HG03378 (cell line): ENCODE measurements at regions not wholly inside any gene's neighbourhood (a gene's known extent, or its start where the extent isn't known, plus 50 kb on each side); places are given as distances from the start of the nearest gene placed in this dataset.

Experiments used
- ATAC-seq: cut with Tn5 transposase; IDR thresholded peaks from one replicate; pipeline ENCODE4 v1.9.1; 2021; ENCODE audit warnings: mild to moderate bottlenecking, moderate library complexity; ENCODE audit not compliant: unreplicated experiment

- no peak for ATAC-seq
Observed at GRCh38 chr4:136465691-136466090, 1066.6 kb downstream of the PCDH18 start.

GRCh38 chr4:136463941-136464340 lies 1068.4 kb downstream of the PCDH18 start:
- ATAC-seq = no peak

GRCh38 chr4:136461533-136461932 lies 1070.8 kb downstream of the PCDH18 start:
- ATAC-seq = no peak

GRCh38 chr4:136458326-136458725 lies 1074.0 kb downstream of the PCDH18 start:
- no peak for ATAC-seq

- ATAC-seq = no peak
Observed at GRCh38 chr4:136457577-136457976, 1074.7 kb downstream of the PCDH18 start.

GRCh38 chr4:136457004-136457403 lies 1075.3 kb downstream of the PCDH18 start:
- no peak for ATAC-seq

GRCh38 chr4:136443006-136443405 lies 1089.3 kb downstream of the PCDH18 start:
- no peak for ATAC-seq

GRCh38 chr4:136442447-136442846 lies 1089.8 kb downstream of the PCDH18 start:
- no peak for ATAC-seq

- ATAC-seq = no peak
Observed at GRCh38 chr4:136441629-136442282, 1090.5 kb downstream of the PCDH18 start.

GRCh38 chr4:136438645-136439044 lies 1093.6 kb downstream of the PCDH18 start:
- no peak for ATAC-seq

GRCh38 chr4:136424052-136424451 lies 1108.2 kb downstream of the PCDH18 start:
- ATAC-seq = no peak

- ATAC-seq = no peak
Observed at GRCh38 chr4:136414981-136415380, 1117.3 kb downstream of the PCDH18 start.

- ATAC-seq = no peak
Observed at GRCh38 chr4:136412708-136413107, 1119.6 kb downstream of the PCDH18 start.

GRCh38 chr4:136400829-136401228 lies 1131.5 kb downstream of the PCDH18 start:
- no peak for ATAC-seq

GRCh38 chr4:136395212-136395722 lies 1137.0 kb downstream of the PCDH18 start:
- ATAC-seq = no peak

- ATAC-seq = no peak
Observed at GRCh38 chr4:136392576-136392975, 1139.7 kb downstream of the PCDH18 start.

GRCh38 chr4:136390824-136391223 lies 1141.5 kb downstream of the PCDH18 start:
- ATAC-seq = no peak

- no peak for ATAC-seq
Observed at GRCh38 chr4:136383082-136383481, 1149.2 kb downstream of the PCDH18 start.

- no peak for ATAC-seq
Observed at GRCh38 chr4:136371231-136371630, 1161.1 kb downstream of the PCDH18 start.

- no peak for ATAC-seq
Observed at GRCh38 chr4:136369073-136369472, 1163.2 kb downstream of the PCDH18 start.

- ATAC-seq = no peak
Observed at GRCh38 chr4:136357556-136357955, 1174.7 kb downstream of the PCDH18 start.

GRCh38 chr4:136355970-136356369 lies 1176.3 kb downstream of the PCDH18 start:
- no peak for ATAC-seq

- ATAC-seq = no peak
Observed at GRCh38 chr4:136343340-136343739, 1189.0 kb downstream of the PCDH18 start.
